ENCODE measurements at regions not wholly inside any gene's neighbourhood (a gene's known extent, or its start where the extent isn't known, plus 50 kb on each side); places are given as distances from the start of the nearest gene placed in this dataset.

- no peaks in the 10 kb centered on the region for H3K27me3 ChIP-seq
- DNase-seq, result no peak
- no peak overlapping the region for H3K27ac ChIP-seq
- no peaks in the 10 kb centered on the region for H3K9me3 ChIP-seq
- no peak for TF ChIP-seq CTCF (IDR thresholded peaks at IDR 0.05)
- no peak overlapping the region for H3K4me3 ChIP-seq
- H3K4me1 ChIP-seq, result no peaks in the 10 kb centered on the region
- intact Hi-C loops (cut with DNase I; ENCODE audit: low total_unique reads), result no loop called here
- no peaks in the 10 kb centered on the region for H3K36me3 ChIP-seq
These were observed 285.4 kb upstream of the CDH8 start for GRCh38 chr16:62321606-62322005.

- H3K27ac ChIP-seq, result no peak overlapping the region
- no peak overlapping the region for H3K4me3 ChIP-seq
- TF ChIP-seq CTCF (IDR thresholded peaks at IDR 0.05), result no peak
- H3K4me1 ChIP-seq, result no peaks in the 10 kb centered on the region
- H3K36me3 ChIP-seq, result no peaks in the 10 kb centered on the region
- H3K27me3 ChIP-seq, result no peaks in the 10 kb centered on the region
- no peak for DNase-seq
- intact Hi-C loops (cut with DNase I; ENCODE audit: low total_unique reads), result no loop called here
- H3K9me3 ChIP-seq, result no peaks in the 10 kb centered on the region
These were observed 262.4 kb upstream of the CDH8 start for GRCh38 chr16:62298600-62298999.

- H3K4me1 ChIP-seq, result no peaks in the 10 kb centered on the region
- TF ChIP-seq CTCF (IDR thresholded peaks at IDR 0.05), result no peak
- intact Hi-C loops (cut with DNase I; ENCODE audit: low total_unique reads), result no loop called here
- H3K36me3 ChIP-seq, result no peaks in the 10 kb centered on the region
- DNase-seq, result no peak
- H3K27ac ChIP-seq, result no peak overlapping the region
- no peaks in the 10 kb centered on the region for H3K27me3 ChIP-seq
- no peak overlapping the region for H3K4me3 ChIP-seq
- H3K9me3 ChIP-seq, result no peaks in the 10 kb centered on the region
These were observed 258.2 kb upstream of the CDH8 start for GRCh38 chr16:62294213-62294972.

GRCh38 chr16:62288990-62289629 lies 252.9 kb upstream of the CDH8 start:
- Histone ChIP-seq H3K9me3 (no peaks in the 10 kb centered on the region), H3K36me3 (no peaks in the 10 kb centered on the region), H3K27ac (no peak overlapping the region), H3K4me3 (no peak overlapping the region), H3K27me3 (no peaks in the 10 kb centered on the region), H3K4me1 (no peaks in the 10 kb centered on the region)
- TF ChIP-seq CTCF (IDR thresholded peaks at IDR 0.05), result no peak
- no peak for DNase-seq
- intact Hi-C loops (cut with DNase I; ENCODE audit: low total_unique reads), result no loop called here

- no peaks in the 10 kb centered on the region for H3K9me3 ChIP-seq
- H3K36me3 ChIP-seq, result no peaks in the 10 kb centered on the region
- no peak overlapping the region for H3K27ac ChIP-seq
- TF ChIP-seq CTCF (IDR thresholded peaks at IDR 0.05), result no peak
- no peaks in the 10 kb centered on the region for H3K4me1 ChIP-seq
- no peak overlapping the region for H3K4me3 ChIP-seq
- intact Hi-C loops (cut with DNase I; ENCODE audit: low total_unique reads), result no loop called here
- no peak for DNase-seq
- no peaks in the 10 kb centered on the region for H3K27me3 ChIP-seq
These were observed 244.3 kb upstream of the CDH8 start for GRCh38 chr16:62280506-62280905.

Data from tibial artery (tissue), 4 donors.